SKM-1 (cell line): ENCODE measurements at regions not wholly inside any gene's neighbourhood (a gene's known extent, or its start where the extent isn't known, plus 50 kb on each side); places are given as distances from the start of the nearest gene placed in this dataset.

Source experiments
- DNase-seq: peaks from one replicate; lab custom pipeline; 2025; ENCODE audit not compliant: unreplicated experiment; lab: John Stamatoyannopoulos, UW

- DNase-seq: no peak
Measured at GRCh38 chr10:107244122-107244521, 79.6 kb upstream of the SORCS1 start.

DNA sequence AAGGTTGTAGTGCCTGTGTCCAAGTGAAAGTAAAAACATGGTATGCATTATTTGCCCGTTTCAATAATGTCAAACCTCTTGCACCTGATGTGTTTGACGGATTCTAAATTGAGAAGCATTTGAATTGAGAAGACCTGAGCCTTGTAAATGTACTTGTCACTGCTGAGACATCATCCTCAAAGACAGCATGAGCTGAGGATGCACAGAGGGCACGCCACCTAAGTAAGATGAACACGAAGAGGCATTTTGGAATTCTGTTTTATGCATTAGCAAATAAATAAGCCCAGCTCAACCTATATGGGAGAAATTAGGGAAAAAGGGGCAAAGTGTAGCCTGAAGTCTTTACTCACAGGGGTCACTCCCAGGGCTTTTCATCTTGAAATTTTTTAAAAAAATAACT, 73.8 kb upstream of the SORCS1 start:
- no peak for DNase-seq

GRCh38 chr10:107232013-107232412, 67.5 kb upstream of the SORCS1 start:
- DNase-seq: no peak

DNA sequence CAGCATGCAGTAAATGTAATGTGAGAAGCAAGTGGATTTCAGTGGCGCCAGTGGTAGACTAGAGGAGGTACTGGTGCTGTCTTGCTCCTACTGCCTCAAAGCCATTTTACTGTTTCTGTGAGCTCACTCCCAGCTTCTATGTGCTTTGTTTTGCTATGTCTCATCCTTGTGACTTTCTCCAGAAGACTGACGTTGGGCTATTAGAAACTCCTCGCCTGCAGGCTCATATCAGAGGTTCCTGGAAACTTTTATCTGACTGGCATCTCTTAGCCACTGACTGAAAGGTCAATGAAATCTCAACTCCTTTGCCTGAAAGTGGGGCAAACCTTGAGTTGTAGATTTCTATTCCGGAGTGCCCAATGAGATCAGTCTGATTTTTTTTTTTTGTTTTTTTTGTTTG, 66.4 kb upstream of the SORCS1 start:
- DNase-seq: no peak

- DNase-seq: no peak
Measured at GRCh38 chr10:107215681-107216080, 51.2 kb upstream of the SORCS1 start.
